ENCODE measurements at regions not wholly inside any gene's neighbourhood (a gene's known extent, or its start where the extent isn't known, plus 50 kb on each side); places are given as distances from the start of the nearest gene placed in this dataset.

- no peak for DNase-seq (ENCODE audit: low read depth in 2 of 2)
Observed at GRCh38 chr2:158049129-158049855, 52.4 kb upstream of the UPP2 start.

- no peak for DNase-seq (ENCODE audit: low read depth in 2 of 2)
Observed at GRCh38 chr2:158048327-158048726, 53.3 kb upstream of the UPP2 start.

GRCh38 chr2:158047156-158047611, 54.5 kb upstream of the UPP2 start:
- DNase-seq (ENCODE audit: low read depth in 2 of 2): peak; percentile 7 to 64

GRCh38 chr2:158046121-158046880, 55.4 kb upstream of the UPP2 start:
- DNase-seq (ENCODE audit: low read depth in 2 of 2): no peak

- DNase-seq (ENCODE audit: low read depth in 2 of 2): no peak
Observed at GRCh38 chr2:158045362-158045761, 56.3 kb upstream of the UPP2 start.

- DNase-seq (ENCODE audit: low read depth in 2 of 2): no peak
Observed at GRCh38 chr2:158043181-158043948, 58.3 kb upstream of the UPP2 start.

GRCh38 chr2:158042666-158043065, 59.0 kb upstream of the UPP2 start:
- no peak for DNase-seq (ENCODE audit: low read depth in 2 of 2)

- DNase-seq (ENCODE audit: low read depth in 2 of 2): peak in 1 of 2 donors; percentile 36
Observed at GRCh38 chr2:158042245-158042644, 59.4 kb upstream of the UPP2 start.

- DNase-seq (ENCODE audit: low read depth in 2 of 2): no peak
Observed at GRCh38 chr2:158041400-158041799, 60.3 kb upstream of the UPP2 start.

- DNase-seq (ENCODE audit: low read depth in 2 of 2): no peak
Observed at GRCh38 chr2:158038901-158039300, 62.8 kb upstream of the UPP2 start.

GRCh38 chr2:158034198-158034866, 67.3 kb upstream of the UPP2 start:
- DNase-seq (ENCODE audit: low read depth in 2 of 2): peak; percentile 35 to 67

GRCh38 chr2:158031371-158031770, 70.3 kb upstream of the UPP2 start:
- DNase-seq (ENCODE audit: low read depth in 2 of 2): no peak

GRCh38 chr2:158025255-158025996, 76.2 kb upstream of the UPP2 start:
- peak in 1 of 2 donors; percentile 77 for DNase-seq (ENCODE audit: low read depth in 2 of 2)

- peak; percentile 59 to 63 for DNase-seq (ENCODE audit: low read depth in 2 of 2)
Observed at GRCh38 chr2:158024288-158024898, 77.3 kb upstream of the UPP2 start.

GRCh38 chr2:158022888-158023287, 78.8 kb upstream of the UPP2 start:
- DNase-seq (ENCODE audit: low read depth in 2 of 2): no peak

- no peak for DNase-seq (ENCODE audit: low read depth in 2 of 2)
Observed at GRCh38 chr2:158021226-158021625, 80.5 kb upstream of the UPP2 start.

- DNase-seq (ENCODE audit: low read depth in 2 of 2): no peak
Observed at GRCh38 chr2:158015428-158016076, 86.1 kb upstream of the UPP2 start.

- peak in 1 of 2 donors; percentile 43 for DNase-seq (ENCODE audit: low read depth in 2 of 2)
Observed at GRCh38 chr2:158013891-158014290, 87.8 kb upstream of the UPP2 start.

- peak; percentile 5 to 64 for DNase-seq (ENCODE audit: low read depth in 2 of 2)
Observed at GRCh38 chr2:158011055-158011771, 90.5 kb upstream of the UPP2 start.
